HCT116 (cell line): ENCODE measurements at regions not wholly inside any gene's neighbourhood (a gene's known extent, or its start where the extent isn't known, plus 50 kb on each side); places are given as distances from the start of the nearest gene placed in this dataset.

ENCODE experiments used
- ATAC-seq: fragments of 200-7000 bp; cut with Tn5 transposase; 2 replicates; pipeline ENCODE4 v1.9.1; 2020; ENCODE audit warnings: mild to moderate bottlenecking, moderate library complexity
- BruUV-seq: library from RNA; stranded (reverse); fragments of 400-500 nt; replicated peaks from 2 replicates; lab custom pipeline; 2021; lab: Mats Ljungman, UMichigan
- CTCF ChIA-PET: fragments of 300-600 bp; sonication (Branson Sonifier 250); formaldehyde crosslinking; loops from one replicate; lab custom pipeline; 2021; ENCODE audit warnings: antibody characterized with exemption; lab: Charles Lee
- POLR2A ChIA-PET: fragments of 300-600, 350-600 bp; sonication (Branson Sonifier 250); formaldehyde crosslinking; loops from one replicate; lab custom pipeline; 2021; ENCODE audit warnings: antibody characterized with exemption; lab: Charles Lee
- RAD21 ChIA-PET, 2 experiments: fragments of 300-600 bp; sonication (Branson Sonifier 250); formaldehyde crosslinking; loops; one replicate each; lab custom pipeline; 2023; ENCODE audit warnings: low total read pairs in 2 of 2; ENCODE audit not compliant: uncharacterized antibody in 2 of 2, unreplicated experiment in 2 of 2, low non-redundant PET in 1 of 2; lab: Charles Lee
- DNase-seq: peaks from one replicate; pipeline ENCODE4 v3.0.0-alpha.2; 2010; ENCODE audit warnings: low read depth, low spot score
- H2AFZ ChIP-seq: fragments of 200-600 bp; shearing (Covaris generic), sonication (generic); 2 replicates; pipeline ENCODE4 v1.6.1; 2017; ENCODE audit warnings: low read depth, mixed run types, mixed read lengths, antibody characterized with exemption, low read length; ENCODE audit not compliant: poor library complexity, severe bottlenecking
- H3K27ac ChIP-seq: 2 replicates; pipeline ENCODE4 v1.5.1; 2012; ENCODE audit warnings: low read depth, low read length
- H3K27me3 ChIP-seq: fragments of 200-600 bp; sonication (generic); 2 replicates; pipeline ENCODE4 v1.6.1; 2016; ENCODE audit warnings: mixed run types, low read length, mixed read lengths; ENCODE audit not compliant: insufficient read depth
- H3K36me3 ChIP-seq, 2 experiments: fragments of 200-500 bp in 1 of 2; fragments of 200-600 bp in 1 of 2; sonication (Bioruptor generic) in 1 of 2; sonication (generic) in 1 of 2; 2 replicates each; pipeline versions ENCODE4 v1.5.1 to v1.6.1; 2014 to 2016; ENCODE audit warnings: low read length in 2 of 2, inconsistent platforms in 1 of 2, mixed read lengths in 1 of 2, mixed run types in 1 of 2; ENCODE audit not compliant: insufficient read depth in 2 of 2, control insufficient read depth in 1 of 2
- H3K4me1 ChIP-seq, 2 experiments: fragments of 200-600 bp in 1 of 2; sonication (generic) in 1 of 2; 2 replicates each; pipeline versions ENCODE4 v1.5.1 to v1.6.1; 2012 to 2017; ENCODE audit warnings: low read length in 2 of 2, inconsistent platforms in 1 of 2, mild to moderate bottlenecking in 1 of 2, mixed read lengths in 1 of 2, mixed run types in 1 of 2, moderate library complexity in 1 of 2; ENCODE audit not compliant: insufficient read depth in 2 of 2, control insufficient read depth in 1 of 2
- H3K4me2 ChIP-seq: fragments of 200-600 bp; sonication (generic); 2 replicates; pipeline ENCODE4 v1.6.1; 2017; ENCODE audit warnings: mixed run types, low read length, mixed read lengths
- H3K4me3 ChIP-seq, 2 experiments: fragments of 200-600 bp in 1 of 2; sonication (generic) in 1 of 2; replicated peaks in 1 of 2; 2 replicates each; pipeline ENCODE4 v1.5.1; 2011 to 2016; ENCODE audit warnings: low read length in 2 of 2, control low read depth in 1 of 2, low read depth in 1 of 2, mild to moderate bottlenecking in 1 of 2, mixed read lengths in 1 of 2, mixed run types in 1 of 2
- H3K79me2 ChIP-seq: fragments of 200-600 bp; sonication (generic); 2 replicates; pipeline ENCODE4 v1.6.1; 2017; ENCODE audit warnings: mild to moderate bottlenecking, mixed run types, low read length, moderate library complexity, mixed read lengths; ENCODE audit not compliant: insufficient read depth
- H3K9ac ChIP-seq: fragments of 200-600 bp; sonication (generic); 2 replicates; pipeline ENCODE4 v1.6.1; 2016; ENCODE audit warnings: low read length, mixed read lengths
- H3K9me2 ChIP-seq: fragments of 200-600 bp; sonication (generic), shearing (Covaris generic); 2 replicates; pipeline ENCODE4 v1.6.1; 2017; ENCODE audit warnings: mixed run types, mild to moderate bottlenecking, moderate library complexity; ENCODE audit not compliant: insufficient read depth
- H3K9me3 ChIP-seq, 2 experiments: fragments of 200-500 bp in 1 of 2; fragments of 200-600 bp in 1 of 2; sonication (Bioruptor generic) in 1 of 2; sonication (generic) in 1 of 2; 2 replicates each; pipeline ENCODE4 v1.6.1; 2014 to 2017; ENCODE audit warnings: low read length in 2 of 2, mixed read lengths in 2 of 2, inconsistent platforms in 1 of 2, low read depth in 1 of 2, mild to moderate bottlenecking in 1 of 2, mixed run types in 1 of 2, moderate library complexity in 1 of 2; ENCODE audit not compliant: control insufficient read depth in 1 of 2, insufficient read depth in 1 of 2
- H4K20me1 ChIP-seq: fragments of 200-600 bp; sonication (generic), shearing (Covaris generic); 2 replicates; pipeline ENCODE4 v1.6.1; 2017; ENCODE audit warnings: mixed run types, mild to moderate bottlenecking, moderate library complexity; ENCODE audit not compliant: insufficient read depth
- ATF3 ChIP-seq: IDR thresholded peaks from 2 replicates; pipeline ENCODE4 v1.6.1; 2012
- CBX3 ChIP-seq: IDR thresholded peaks from 2 replicates; pipeline ENCODE4 v1.6.1; 2012; ENCODE audit warnings: low read depth
- CEBPB ChIP-seq: IDR thresholded peaks from 2 replicates; pipeline ENCODE4 v1.6.1; 2012; ENCODE audit warnings: low read depth
- EGR1 ChIP-seq: IDR thresholded peaks from 2 replicates; pipeline ENCODE4 v1.6.1; 2012; ENCODE audit warnings: low read depth
- EZH2phosphoT487 ChIP-seq: fragments of 200-600 bp; IDR thresholded peaks from 2 replicates; pipeline ENCODE4 v1.6.1; 2018; ENCODE audit warnings: antibody characterized with exemption, borderline replicate concordance
- JUND ChIP-seq: IDR thresholded peaks from 2 replicates; pipeline ENCODE4 v1.6.1; 2012
- POLR2A ChIP-seq: IDR thresholded peaks from 2 replicates; pipeline ENCODE4 v1.7.0; 2011; ENCODE audit warnings: borderline replicate concordance; ENCODE audit not compliant: insufficient read depth, insufficient read length; ENCODE audit errors: extremely low read depth
- RAD21 ChIP-seq: IDR thresholded peaks from 2 replicates; pipeline ENCODE4 v1.6.1; 2012; ENCODE audit warnings: low read depth, mild to moderate bottlenecking
- SIN3A ChIP-seq: IDR thresholded peaks from 2 replicates; pipeline ENCODE4 v1.6.1; 2012; ENCODE audit warnings: low read depth
- SP1 ChIP-seq: IDR thresholded peaks from 2 replicates; pipeline ENCODE4 v1.6.1; 2012; ENCODE audit warnings: low read depth
- ZBTB33 ChIP-seq: IDR thresholded peaks from 2 replicates; pipeline ENCODE4 v1.6.1; 2011; ENCODE audit warnings: mild to moderate bottlenecking, low read length, moderate library complexity; ENCODE audit not compliant: insufficient replicate concordance; ENCODE audit errors: extremely low read depth
- ZNF274 ChIP-seq: fragments of 200-500 bp; sonication (Bioruptor generic); IDR thresholded peaks from 2 replicates; pipeline ENCODE4 v1.6.1; 2014; ENCODE audit warnings: mild to moderate bottlenecking, low read depth, low read length, inconsistent platforms
- intact Hi-C: fragments of 100-400 bp; cut with micrococcal nuclease; formaldehyde crosslinking; loops from 2 replicates; pipeline ENCODE4 v1.10.0; 2022

DNA sequence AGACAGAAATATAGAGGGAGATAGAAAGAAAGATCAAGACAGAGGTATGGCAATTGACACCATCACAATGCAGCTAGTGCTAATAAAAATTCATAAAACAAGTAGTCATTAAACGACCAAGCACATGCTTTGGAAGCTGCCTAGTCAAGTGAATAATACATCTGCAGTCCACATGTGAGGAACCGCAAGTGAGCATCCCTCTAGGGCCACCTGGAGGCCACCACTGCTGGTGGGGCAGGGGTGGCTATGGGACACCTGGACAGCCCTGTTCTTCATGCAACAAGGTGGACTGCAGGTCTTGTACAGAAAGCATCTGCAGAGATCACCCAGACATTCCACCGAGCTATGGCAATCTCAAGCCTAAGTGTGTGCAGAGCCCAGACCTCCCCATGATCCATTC lies 451.1 kb upstream of the PFKP start:
- Histone ChIP-seq H3K4me1 (no peaks in the 10 kb centered on the region), H3K79me2 (no peaks in the 10 kb centered on the region), H3K9ac (no peak overlapping the region), H3K4me2 (no peak overlapping the region), H3K27ac (no peak overlapping the region), H3K27me3 (no peaks in the 10 kb centered on the region), H3K9me2 (no peaks in the 10 kb centered on the region), H2AFZ (no peak overlapping the region), H3K9me3 (peaks cover 8 to 11% of the 10 kb centered on the region in 2 experiments; a peak in 2 of 4 replicates), H3K36me3 (no peaks in the 10 kb centered on the region), H4K20me1 (no peaks in the 10 kb centered on the region), H3K4me3 (no peak overlapping the region)
- BruUV-seq, result no TSS peak
- DNase-seq (no peak), ATAC-seq (no peak)
- POLR2A ChIA-PET, result no interaction called here
- intact Hi-C loops, result no loop called here
- TF ChIP-seq EGR1 (no peak), EZH2phosphoT487 (no peak), ATF3 (no peak), ZNF274 (no peak), ZBTB33 (no peak), POLR2A (no peak), SIN3A (no peak), RAD21 (no peak), SP1 (no peak), JUND (no peak), CBX3 (no peak), CEBPB (no peak)
- RAD21 ChIA-PET, result no interaction called here
- CTCF ChIA-PET, result no interaction called here
